ENCODE measurements at regions not wholly inside any gene's neighbourhood (a gene's known extent, or its start where the extent isn't known, plus 50 kb on each side); places are given as distances from the start of the nearest gene placed in this dataset.

GRCh38 chr6:50965495-50965894 is 146.8 kb downstream of the TFAP2B start (continued):
- TF ChIP-seq REST (IDR thresholded peaks at IDR 0.05; ENCODE audit: unreplicated experiment) (no peak), ZNF331 (CRISPR knock-in tag; IDR thresholded peaks at IDR 0.05; ENCODE audit: low read depth) (no peak), CREB1 (CRISPR knock-in tag; IDR thresholded peaks at IDR 0.05; ENCODE audit: low read depth) (no peak), ZNF114 (CRISPR knock-in tag; IDR thresholded peaks at IDR 0.05) (no peak), EZH2phosphoT487 (IDR thresholded peaks at IDR 0.05; ENCODE audit: unreplicated experiment) (no peak), POLR2AphosphoS5 (IDR thresholded peaks at IDR 0.05; ENCODE audit: low read depth) (no peak), ETS1 (IDR thresholded peaks at IDR 0.05) (no peak), NANOG (IDR thresholded peaks at IDR 0.05; ENCODE audit: borderline replicate concordance) (no peak), STAT1 (IDR thresholded peaks at IDR 0.05; ENCODE audit: unreplicated experiment) (no peak), EZH2 (IDR thresholded peaks at IDR 0.05; ENCODE audit: low read depth, unreplicated experiment) (no peak)
- TF ChIP-seq, protein P1, sequence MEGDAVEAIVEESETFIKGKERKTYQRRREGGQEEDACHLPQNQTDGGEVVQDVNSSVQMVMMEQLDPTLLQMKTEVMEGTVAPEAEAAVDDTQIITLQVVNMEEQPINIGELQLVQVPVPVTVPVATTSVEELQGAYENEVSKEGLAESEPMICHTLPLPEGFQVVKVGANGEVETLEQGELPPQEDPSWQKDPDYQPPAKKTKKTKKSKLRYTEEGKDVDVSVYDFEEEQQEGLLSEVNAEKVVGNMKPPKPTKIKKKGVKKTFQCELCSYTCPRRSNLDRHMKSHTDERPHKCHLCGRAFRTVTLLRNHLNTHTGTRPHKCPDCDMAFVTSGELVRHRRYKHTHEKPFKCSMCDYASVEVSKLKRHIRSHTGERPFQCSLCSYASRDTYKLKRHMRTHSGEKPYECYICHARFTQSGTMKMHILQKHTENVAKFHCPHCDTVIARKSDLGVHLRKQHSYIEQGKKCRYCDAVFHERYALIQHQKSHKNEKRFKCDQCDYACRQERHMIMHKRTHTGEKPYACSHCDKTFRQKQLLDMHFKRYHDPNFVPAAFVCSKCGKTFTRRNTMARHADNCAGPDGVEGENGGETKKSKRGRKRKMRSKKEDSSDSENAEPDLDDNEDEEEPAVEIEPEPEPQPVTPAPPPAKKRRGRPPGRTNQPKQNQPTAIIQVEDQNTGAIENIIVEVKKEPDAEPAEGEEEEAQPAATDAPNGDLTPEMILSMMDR (conservative IDR thresholded peaks at IDR 0.05; ENCODE audit: low read depth in 2 of 2): no peak

GRCh38 chr6:50966532-50966931 is 147.9 kb downstream of the TFAP2B start:
- no peaks in the 10 kb centered on the region for H3K79me2 ChIP-seq (replicated peaks; ENCODE audit: insufficient read depth)
- H3K27me3 ChIP-seq (ENCODE audit: insufficient read depth): no peaks in the 10 kb centered on the region
- H3K4me2 ChIP-seq: no peak overlapping the region
- H3F3A ChIP-seq (replicated peaks; ENCODE audit: low read depth): no peaks in the 10 kb centered on the region
- TF ChIP-seq NANOG (IDR thresholded peaks at IDR 0.05; ENCODE audit: borderline replicate concordance): no peak
- no peak for TF ChIP-seq EZH2 (IDR thresholded peaks at IDR 0.05; ENCODE audit: low read depth, unreplicated experiment)
- no peak for TF ChIP-seq ZNF114 (CRISPR knock-in tag; IDR thresholded peaks at IDR 0.05)
- TF ChIP-seq CREB1 (CRISPR knock-in tag; IDR thresholded peaks at IDR 0.05; ENCODE audit: low read depth): no peak
- no peak for TF ChIP-seq STAT1 (IDR thresholded peaks at IDR 0.05; ENCODE audit: unreplicated experiment)
- DNase-seq (ENCODE audit: low spot score) (no peak), ATAC-seq (no peak)
- no peaks in the 10 kb centered on the region for H3K36me3 ChIP-seq (ENCODE audit: insufficient read depth)
- H3K4me1 Mint-ChIP-seq: no peaks in the 10 kb centered on the region
- H3K36me3 Mint-ChIP-seq (ENCODE audit: low read depth): no peaks in the 10 kb centered on the region
- H3K27me3 Mint-ChIP-seq (ENCODE audit: insufficient read depth, low read depth, poor library complexity): no peaks in the 10 kb centered on the region
- H3K9me3 Mint-ChIP-seq: no peaks in the 10 kb centered on the region
- H3K27ac ChIP-seq (ENCODE audit: low read depth): no peak overlapping the region
- no peaks in the 10 kb centered on the region for H3K4me1 ChIP-seq (ENCODE audit: insufficient read depth)
- no peaks in the 10 kb centered on the region for H3K9me2 ChIP-seq (ENCODE audit: insufficient read depth)
- H4K20me1 ChIP-seq (replicated peaks; ENCODE audit: insufficient read depth): no peaks in the 10 kb centered on the region
- no peak overlapping the region for H3K4me3 Mint-ChIP-seq
- no peak overlapping the region for H3K4me3 ChIP-seq
- H2AFZ ChIP-seq: no peak overlapping the region
- H3K27ac Mint-ChIP-seq: no peak overlapping the region
